ENCODE measurements at regions not wholly inside any gene's neighbourhood (a gene's known extent, or its start where the extent isn't known, plus 50 kb on each side); places are given as distances from the start of the nearest gene placed in this dataset.

- DNase-seq (ENCODE audit: low spot score): no peak
- no peak for TF ChIP-seq CTCF (IDR thresholded peaks at IDR 0.05; ENCODE audit: extremely low read depth, insufficient read depth, missing control alignments)
- in situ Hi-C loops (cut with MboI; ENCODE audit: low pct_unique_long_range_greater_than_20kb, low sequenced_read_pairs, unreplicated experiment): no loop called here
Observed at GRCh38 chr11:103637295-103637694, 399.1 kb upstream of the DDI1 start.

- DNase-seq (ENCODE audit: low spot score): no peak
- no peak for TF ChIP-seq CTCF (IDR thresholded peaks at IDR 0.05; ENCODE audit: extremely low read depth, insufficient read depth, missing control alignments)
- in situ Hi-C loops (cut with MboI; ENCODE audit: low pct_unique_long_range_greater_than_20kb, low sequenced_read_pairs, unreplicated experiment): no loop called here
Observed at GRCh38 chr11:103637831-103638230, 398.6 kb upstream of the DDI1 start.

- in situ Hi-C loops (cut with MboI; ENCODE audit: low pct_unique_long_range_greater_than_20kb, low sequenced_read_pairs, unreplicated experiment): no loop called here
- no peak for DNase-seq (ENCODE audit: low spot score)
- no peak for TF ChIP-seq CTCF (IDR thresholded peaks at IDR 0.05; ENCODE audit: extremely low read depth, insufficient read depth, missing control alignments)
Observed at GRCh38 chr11:103644676-103645075, 391.8 kb upstream of the DDI1 start.

- TF ChIP-seq CTCF (IDR thresholded peaks at IDR 0.05; ENCODE audit: extremely low read depth, insufficient read depth, missing control alignments): no peak
- no peak for DNase-seq (ENCODE audit: low spot score)
- in situ Hi-C loops (cut with MboI; ENCODE audit: low pct_unique_long_range_greater_than_20kb, low sequenced_read_pairs, unreplicated experiment): no loop called here
Observed at GRCh38 chr11:103648054-103648453, 388.4 kb upstream of the DDI1 start.

- DNase-seq (ENCODE audit: low spot score): peak; percentile 28
- in situ Hi-C loops (cut with MboI; ENCODE audit: low pct_unique_long_range_greater_than_20kb, low sequenced_read_pairs, unreplicated experiment): no loop called here
- no peak for TF ChIP-seq CTCF (IDR thresholded peaks at IDR 0.05; ENCODE audit: extremely low read depth, insufficient read depth, missing control alignments)
Observed at GRCh38 chr11:103648670-103649400, 387.6 kb upstream of the DDI1 start.

GRCh38 chr11:103649401-103649895 lies 387.0 kb upstream of the DDI1 start:
- DNase-seq (ENCODE audit: low spot score): no peak
- no peak for TF ChIP-seq CTCF (IDR thresholded peaks at IDR 0.05; ENCODE audit: extremely low read depth, insufficient read depth, missing control alignments)
- in situ Hi-C loops (cut with MboI; ENCODE audit: low pct_unique_long_range_greater_than_20kb, low sequenced_read_pairs, unreplicated experiment): no loop called here
